Suppressor macrophage treated with lipopolysaccharide for 1 hour (primary cell): ENCODE measurements at regions not wholly inside any gene's neighbourhood (a gene's known extent, or its start where the extent isn't known, plus 50 kb on each side); places are given as distances from the start of the nearest gene placed in this dataset.
"Not testable (repeated sequence)": the region's sequence is repeated elsewhere in the genome, so short reads cannot be mapped to it uniquely, and the experiment has no call there.

Source experiments
- DNase-seq, 3 donors: peaks; one replicate each; pipeline ENCODE4 v3.0.0-alpha.2; 2020 to 2022

DNA sequence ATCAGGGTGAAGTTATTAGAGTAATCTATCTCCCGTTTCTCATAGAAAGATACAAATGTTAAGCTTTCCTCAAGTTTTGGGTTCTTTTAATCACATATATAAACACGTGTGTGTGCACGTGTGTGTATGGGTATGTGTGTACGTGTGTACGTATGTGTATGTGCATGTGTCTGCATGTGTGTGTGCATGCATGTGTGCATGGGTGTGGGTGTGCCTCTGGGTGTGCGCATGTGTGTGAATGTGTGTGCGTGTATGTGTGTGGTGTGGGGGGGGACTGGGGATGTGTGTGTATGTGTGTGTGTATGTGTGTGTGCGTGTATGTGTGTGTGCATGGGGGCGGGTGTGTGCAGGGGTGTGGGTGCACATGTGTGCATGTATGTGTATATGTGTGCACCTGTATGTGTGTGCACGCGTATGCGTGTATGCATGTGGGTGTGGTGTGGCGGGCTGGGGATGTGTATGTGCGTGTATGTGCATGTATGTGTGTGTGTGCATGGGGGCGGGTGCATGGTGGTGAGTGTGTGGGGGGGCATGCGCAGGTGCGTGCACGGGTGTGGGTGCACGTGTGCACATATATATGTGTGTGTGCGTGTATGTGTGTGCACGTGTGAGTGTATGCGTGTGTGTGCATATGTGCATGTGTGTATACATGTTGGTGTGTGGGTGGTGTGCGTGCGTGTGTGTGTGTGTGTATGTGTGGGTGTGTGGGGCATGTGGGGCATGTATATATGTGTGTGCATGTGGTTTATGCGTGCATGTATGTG, 304.0 kb downstream of the MBD2 start:
- DNase-seq = no peak

DNA sequence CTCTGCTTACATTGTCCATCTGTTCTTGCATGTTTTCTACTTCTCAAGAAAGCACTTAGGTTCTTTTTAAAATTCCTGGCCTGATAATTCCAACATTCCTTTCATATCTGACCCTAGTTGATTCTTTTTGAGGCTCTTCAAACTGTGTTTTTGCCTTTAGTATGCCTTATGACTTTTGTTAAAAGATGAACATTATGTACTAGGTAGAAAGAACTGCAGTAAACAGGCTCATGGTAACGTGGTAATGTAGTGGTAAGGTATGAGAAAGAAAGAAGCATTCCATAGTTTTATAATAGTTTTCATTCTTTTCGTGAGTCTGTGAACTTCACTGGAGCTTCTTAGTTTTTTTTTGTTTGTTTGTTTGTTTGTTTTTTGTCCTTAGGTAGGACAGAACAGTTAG, 306.4 kb downstream of the MBD2 start:
- no peak for DNase-seq

DNA sequence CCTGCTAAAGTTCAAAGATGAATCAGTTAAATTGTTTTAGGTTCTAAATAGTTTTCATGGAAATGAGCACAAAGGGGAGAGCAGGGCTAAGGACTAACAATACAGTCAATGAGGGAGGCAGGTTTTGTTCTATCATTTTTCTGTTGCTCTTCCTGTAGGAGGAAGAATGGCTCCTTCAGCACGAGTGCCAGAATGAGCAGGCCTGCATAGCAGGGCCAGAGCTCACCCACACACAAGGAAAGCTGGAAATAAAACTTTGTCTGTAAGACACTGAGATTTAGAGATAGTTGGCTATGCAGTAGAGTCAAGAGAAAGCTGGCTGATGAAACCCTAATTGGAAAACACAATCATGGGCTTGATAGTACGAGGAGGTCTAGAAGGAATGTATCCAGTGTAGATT, 313.3 kb downstream of the MBD2 start:
- no peak for DNase-seq

DNA sequence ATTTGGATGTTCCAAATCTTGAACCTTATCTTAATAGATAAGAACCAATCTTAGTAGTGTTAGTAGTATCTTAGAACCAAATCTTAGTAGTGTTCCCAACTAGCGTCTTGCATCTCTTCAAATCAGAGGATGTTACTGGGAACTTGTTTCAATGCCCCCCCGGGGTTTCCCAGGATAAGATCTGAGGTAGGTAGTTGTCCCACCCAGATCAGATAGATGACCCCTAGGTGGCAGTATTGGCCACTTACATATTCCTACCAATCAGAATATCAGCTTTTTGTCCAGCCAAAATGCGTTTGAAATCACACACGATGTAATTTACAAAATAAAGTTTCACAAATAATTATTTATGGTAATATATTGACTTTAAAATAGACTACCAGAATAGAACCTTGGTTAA, 314.8 kb downstream of the MBD2 start:
- DNase-seq = peak; percentile 46 to 60 (median 50)

DNA sequence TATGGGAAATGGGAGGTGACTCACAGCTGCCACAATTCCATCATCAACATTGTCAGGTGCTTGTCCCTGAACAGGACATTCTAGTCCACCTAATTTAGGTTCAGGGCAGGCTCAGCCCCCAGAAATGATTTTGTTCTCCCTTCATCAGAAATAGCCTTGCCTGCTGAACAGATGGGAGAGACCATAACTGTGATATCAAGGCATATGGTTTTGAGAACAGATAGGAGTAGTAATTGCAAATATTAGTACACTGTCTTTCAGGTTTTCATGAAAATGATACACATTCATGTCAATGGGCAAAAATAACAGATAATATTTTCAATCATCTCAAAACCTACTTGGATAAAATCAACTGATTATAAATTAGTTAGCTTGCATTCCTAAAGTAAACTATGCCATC, 316.5 kb downstream of the MBD2 start:
- DNase-seq = no peak

DNA sequence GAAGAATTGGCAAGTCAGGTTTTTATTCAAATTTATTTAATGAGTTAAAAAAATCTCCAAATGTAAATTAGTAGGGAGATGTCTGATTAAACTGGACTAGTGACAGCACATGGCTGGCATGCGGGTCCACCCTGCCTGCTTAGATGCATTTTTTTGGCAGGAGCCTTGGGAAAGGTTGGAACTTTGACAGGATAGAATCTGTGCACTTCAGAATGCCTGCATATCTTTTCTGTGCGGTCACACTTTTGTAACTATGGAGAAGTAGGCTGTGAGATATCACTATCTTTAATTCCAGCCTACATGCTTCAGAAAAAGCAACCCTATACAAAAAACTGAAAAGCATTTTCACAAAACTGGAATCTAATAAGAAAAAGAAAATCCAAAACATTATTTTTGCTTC, 317.8 kb downstream of the MBD2 start:
- no peak for DNase-seq

DNA sequence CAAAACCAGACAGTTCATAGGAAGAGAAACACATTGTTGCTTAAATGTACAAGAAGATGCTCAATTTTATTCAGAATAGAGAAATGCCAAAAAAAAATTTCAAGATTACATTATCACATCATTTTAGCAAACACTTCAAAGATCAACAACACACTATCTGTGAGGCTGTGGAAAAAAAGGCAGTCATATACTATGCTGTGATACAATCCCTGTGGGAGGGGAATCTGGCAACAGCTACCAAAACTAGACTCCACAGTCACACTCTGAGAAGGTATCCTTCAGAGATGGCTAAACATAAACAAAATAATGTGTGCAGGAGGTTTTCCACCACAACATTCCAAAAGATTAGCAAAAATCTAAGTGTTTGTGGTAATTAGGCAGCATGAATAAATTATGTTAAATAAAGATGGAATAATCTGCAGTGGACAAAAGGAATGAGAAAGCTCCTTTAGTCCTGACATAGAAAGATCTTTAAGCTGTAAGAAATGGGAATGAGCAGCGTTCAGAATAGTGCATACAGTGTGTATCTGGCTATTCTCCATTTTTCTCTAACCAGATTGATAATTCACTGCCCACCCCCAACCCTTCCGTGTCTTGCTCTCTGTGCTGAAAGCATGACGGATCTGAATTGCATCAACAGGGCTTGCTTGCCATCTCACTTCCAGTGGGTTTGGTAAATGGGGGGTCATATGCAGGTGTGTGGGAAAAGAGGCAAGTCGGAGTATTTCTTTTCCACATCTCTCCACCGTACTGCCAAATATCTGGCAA, 329.6 kb downstream of the MBD2 start:
- DNase-seq = no peak

DNA sequence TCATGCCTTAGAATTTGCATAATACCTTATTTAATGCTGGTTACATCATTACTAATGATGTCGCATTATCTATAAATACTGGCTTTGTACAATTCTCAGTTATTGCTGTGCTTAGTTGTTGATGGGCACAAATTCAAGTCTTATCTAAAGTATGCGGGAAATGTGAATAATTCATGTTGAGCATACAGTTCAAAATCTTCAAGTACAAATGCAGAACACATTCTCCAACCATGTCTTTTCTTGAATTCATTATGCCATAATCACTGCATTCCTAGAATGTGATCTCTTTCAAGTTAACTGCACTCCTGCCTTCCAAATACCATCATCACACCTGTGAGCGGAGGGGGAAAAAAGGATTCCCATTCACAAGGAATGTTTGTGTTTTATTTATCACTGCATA, 337.0 kb downstream of the MBD2 start:
- DNase-seq = no peak

DNA sequence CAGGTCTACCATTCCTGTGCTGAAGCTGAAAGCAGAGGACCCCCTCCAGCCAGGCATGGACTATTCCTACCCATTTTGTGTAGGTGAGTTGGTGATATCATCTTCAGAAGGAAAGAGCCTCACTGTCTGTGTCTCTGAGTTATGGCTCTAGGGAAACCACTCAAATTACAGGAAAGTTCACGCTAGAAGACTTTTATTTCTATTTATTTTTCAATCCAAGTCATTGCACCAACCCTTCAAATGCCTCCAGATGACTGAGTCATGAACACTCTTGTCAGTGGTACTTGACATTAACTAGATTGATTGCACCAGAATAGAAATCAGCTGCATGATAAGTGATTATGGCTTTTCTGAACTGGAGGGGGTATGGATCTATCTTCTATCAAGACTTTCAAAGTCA, 338.4 kb downstream of the MBD2 start:
- no peak for DNase-seq

DNA sequence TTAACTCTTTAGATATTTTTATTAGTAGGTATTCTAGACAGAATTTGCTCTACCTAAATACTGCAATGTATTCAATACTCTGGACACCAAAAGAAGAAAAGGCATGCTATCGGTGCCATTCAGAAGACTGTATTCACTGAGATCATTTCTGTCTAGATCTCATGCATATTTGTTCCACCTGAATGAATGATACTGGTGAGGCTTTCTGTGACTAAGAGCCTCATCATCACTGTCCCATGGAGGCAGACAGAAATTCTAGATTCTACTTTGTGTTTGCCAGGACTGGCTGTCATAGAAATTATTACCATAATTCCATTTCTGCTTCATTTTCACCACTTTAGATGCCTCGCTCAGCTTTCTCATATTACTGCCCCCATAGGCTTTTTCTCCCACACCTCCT, 340.7 kb downstream of the MBD2 start:
- no peak for DNase-seq

DNA sequence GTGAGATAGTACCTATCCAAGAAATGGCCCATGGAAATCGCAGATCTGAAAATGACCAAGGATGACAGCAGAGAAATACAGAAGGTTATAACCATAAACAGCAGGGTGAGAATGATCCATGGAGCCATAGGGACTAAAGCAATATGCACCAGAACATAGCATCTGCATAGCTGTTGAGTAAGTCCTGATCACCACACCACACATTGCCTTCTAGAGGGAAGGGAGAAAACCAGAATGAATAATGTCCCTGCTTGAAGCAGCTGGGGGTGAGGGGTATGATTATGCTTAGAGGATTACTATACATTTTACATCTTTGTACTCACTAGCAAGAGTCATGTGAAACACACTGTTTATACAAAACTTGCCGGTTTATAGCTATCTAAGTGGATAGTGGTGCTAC, 350.4 kb downstream of the MBD2 start:
- DNase-seq = no peak

DNA sequence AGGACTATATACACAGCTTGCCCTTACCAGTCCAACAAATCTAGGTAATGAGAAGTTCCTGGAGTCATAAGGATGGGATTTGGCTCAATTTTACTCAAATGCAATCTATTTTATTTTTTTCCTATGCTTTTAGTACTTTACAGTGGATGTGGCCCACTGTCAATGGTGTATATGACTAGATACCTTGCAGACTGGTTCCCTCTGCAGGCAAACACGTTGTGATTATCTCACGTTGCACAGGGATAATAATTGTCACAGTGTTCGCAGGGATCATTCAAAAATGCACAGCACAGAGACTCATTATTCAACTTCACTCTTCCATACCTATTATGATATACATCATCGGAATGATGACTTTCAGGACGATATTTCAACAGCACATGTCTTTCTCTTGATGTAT, 359.7 kb downstream of the MBD2 start:
- DNase-seq = no peak

DNA sequence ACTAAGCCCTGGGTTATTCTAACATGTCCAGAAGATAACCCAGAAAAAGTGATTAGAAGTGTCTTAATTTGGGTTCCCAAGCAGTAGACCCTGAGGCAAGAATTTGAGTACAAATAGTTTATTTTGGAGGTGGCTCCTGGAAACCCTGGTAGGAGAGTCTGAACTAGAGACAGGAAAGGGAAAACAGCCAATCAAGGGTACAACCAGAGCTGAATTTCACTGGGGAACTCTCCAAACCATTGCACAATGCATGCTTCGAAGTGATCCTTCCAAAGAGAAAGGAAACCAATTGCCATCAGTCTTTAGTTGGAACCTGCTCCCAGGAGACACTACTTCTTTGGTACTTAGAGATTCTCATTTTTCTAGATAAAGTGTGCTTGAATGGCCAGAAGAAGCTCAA, 361.5 kb downstream of the MBD2 start:
- DNase-seq = no peak

DNA sequence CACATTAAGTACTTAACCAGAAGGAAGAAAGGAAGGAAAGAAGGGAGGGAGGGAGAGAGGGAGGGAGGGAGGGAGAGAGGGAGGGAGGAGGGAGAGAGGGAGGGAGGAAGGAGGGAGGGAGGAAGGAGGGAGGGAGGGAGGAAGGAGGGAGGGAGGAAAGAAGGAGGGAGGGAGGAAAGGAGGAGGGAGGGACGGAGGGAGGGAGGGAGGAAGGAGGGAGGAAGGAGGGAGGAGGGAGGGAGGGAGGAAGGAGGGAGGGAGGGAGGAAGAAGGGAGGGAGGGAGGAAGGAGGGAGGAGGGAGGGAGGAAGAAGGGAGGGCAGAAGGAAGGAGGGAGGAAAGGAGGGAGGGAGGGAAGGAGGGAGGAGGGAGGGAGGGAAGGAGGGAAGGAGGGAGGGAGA, 363.3 kb downstream of the MBD2 start:
- DNase-seq = no peak

DNA sequence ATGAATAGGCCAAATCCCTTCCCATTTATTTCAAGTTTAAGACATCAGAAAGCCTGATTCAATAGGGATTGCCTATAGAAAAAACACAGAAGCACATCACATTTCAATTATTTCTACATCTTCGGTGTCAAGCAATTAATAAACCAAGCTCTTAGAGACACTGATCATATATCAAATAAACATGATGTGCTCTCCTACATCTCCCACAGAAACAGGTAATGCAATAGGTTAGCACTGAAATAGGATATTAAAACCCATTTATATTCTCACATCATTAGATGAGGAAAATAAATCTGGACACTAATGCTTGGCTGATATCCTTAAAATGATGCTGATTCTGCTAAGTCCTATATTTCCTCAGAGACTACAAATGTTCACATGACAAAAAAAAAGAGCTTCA, 364.7 kb downstream of the MBD2 start:
- no peak for DNase-seq

DNA sequence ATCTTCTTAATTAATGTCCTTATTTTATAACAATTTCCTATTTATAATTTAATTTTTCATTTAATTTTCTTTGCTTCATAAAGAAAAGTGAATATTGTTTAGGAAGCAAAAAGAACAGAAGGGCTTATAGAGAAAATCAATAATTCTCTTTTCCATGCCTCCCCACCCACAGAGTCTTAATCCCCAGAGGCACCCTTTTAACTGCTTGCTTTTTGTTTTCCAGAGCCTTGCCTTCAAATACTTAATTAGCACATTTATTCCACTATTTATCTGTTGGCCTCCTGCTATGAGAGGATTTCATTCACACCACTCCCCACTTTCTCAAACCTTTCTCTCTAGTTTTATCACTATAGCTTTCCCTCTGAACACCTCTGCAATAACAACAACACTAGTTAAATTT, 373.6 kb downstream of the MBD2 start:
- no peak for DNase-seq

DNA sequence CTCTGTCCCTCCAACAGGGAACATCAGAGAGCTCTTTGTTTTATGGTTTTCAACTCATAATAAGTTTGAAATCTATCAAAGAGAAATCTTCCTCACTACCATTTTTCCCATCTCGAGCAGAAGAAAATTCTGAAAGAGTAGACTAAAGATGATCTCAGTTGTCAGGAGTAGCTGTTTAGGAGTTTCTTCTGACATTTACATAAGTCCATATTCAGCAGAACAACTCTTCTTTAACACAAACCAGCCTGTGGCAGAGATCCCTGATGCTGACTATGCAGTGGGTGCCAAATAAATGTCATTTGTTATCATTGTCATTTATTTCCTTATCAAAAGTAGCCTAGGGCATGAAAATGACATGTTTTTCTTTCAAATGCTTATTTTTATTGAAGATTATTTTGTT, 380.7 kb downstream of the MBD2 start:
- no peak for DNase-seq

DNA sequence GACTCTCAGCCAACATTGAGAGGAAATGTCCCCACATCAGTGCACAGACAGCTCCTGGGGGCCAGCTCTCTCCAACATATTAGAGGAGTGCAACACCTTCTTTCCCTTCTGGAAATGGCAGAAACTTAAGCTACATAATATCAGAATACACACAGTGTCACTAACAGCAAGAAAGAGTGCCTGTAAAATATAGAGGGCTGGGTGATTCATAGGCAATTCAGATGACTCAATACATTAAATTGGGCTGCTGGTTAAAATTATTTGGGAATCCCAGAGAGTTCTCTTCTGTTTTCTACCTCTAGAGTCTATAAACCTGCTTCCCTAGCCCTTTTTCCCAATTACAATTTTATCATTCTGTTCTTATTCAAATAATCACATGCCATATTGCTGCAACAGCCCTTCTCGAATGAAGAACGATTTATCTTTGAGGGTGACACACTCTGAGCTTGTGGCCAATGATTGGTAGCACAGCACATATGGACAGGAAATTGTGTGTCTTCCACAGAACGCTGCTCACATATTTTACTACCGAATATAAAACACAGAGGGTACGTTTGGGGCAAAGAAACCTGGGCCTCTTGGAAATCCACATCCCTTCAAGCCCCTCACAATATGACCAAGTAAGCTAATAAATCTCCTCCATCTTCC, 381.2 kb downstream of the MBD2 start:
- DNase-seq = no peak

DNA sequence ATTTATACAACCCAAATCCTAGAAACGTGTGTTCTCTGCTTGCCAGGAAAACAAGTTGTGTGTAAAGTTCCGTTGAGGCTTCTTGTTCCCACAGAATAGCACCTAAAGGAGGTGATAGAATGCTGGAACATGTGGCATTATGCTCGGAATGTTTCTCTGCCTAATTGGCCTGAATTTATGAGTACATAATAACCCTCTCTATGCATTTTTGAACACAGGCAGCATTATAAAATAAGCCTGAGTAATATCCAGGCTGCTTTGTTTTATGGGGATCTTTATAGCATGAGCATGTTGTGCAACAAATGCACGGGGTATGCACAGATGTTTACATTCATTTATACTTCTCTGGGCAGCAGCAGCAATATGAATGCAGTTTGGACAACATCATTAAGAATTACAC, 385.7 kb downstream of the MBD2 start:
- DNase-seq = no peak

DNA sequence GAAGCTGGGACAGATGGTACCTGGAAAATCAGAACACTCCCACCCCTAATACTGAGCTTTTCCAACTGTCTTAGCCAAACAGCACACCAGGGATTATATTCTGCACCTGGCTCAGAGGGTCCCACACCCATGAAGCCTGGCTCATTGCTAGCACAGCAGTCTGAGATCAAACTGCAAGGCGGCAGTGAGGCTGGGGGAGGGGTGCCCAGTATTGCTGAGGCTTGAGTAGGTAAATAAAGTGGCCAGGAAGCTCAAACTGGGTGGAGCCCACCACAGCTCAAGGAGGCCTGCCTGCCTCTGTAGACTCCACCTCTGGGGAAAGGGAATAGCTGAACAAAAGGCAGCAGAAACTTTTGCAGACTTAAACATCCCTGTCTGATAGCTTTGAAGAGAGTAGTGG, 403.3 kb downstream of the MBD2 start:
- not testable (repeated sequence) for DNase-seq

DNA sequence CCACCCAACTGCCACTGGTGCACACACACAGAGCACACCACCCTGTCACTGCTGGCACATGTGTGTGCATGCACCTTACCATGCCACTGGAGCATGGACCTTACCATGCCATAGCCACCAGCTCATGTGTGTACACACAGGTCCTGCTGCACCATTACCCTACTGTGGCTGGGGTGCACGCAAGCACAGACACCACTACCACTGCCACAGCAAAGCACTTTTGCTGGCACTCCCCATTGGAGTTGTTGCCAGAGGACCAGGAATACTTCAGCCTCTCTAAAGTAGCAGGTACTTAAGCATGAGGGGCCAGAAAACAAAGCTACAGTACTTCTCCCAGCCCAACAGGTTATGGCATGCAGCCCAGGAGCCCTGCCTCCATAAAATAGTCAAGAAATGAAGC, 404.8 kb downstream of the MBD2 start:
- no peak for DNase-seq

DNA sequence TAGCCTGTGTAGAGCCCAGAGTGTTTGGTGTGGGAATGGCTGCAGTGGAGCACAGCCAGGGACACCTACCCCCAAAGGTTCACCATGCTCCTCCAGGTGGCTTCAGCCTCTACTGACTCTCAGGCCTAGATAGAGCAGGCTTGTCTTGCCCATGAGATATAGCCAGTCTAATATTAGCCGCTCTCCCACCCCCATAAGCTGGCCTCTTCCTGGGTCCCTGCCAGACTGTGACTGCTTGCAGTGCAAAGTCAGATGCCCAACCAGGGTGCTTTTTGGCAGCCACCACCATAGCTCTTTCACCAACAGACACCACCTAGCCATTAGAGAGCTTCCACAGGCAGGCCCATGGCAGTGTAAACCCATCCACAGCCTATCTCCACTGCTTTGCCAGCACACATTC, 405.3 kb downstream of the MBD2 start:
- DNase-seq = no peak

DNA sequence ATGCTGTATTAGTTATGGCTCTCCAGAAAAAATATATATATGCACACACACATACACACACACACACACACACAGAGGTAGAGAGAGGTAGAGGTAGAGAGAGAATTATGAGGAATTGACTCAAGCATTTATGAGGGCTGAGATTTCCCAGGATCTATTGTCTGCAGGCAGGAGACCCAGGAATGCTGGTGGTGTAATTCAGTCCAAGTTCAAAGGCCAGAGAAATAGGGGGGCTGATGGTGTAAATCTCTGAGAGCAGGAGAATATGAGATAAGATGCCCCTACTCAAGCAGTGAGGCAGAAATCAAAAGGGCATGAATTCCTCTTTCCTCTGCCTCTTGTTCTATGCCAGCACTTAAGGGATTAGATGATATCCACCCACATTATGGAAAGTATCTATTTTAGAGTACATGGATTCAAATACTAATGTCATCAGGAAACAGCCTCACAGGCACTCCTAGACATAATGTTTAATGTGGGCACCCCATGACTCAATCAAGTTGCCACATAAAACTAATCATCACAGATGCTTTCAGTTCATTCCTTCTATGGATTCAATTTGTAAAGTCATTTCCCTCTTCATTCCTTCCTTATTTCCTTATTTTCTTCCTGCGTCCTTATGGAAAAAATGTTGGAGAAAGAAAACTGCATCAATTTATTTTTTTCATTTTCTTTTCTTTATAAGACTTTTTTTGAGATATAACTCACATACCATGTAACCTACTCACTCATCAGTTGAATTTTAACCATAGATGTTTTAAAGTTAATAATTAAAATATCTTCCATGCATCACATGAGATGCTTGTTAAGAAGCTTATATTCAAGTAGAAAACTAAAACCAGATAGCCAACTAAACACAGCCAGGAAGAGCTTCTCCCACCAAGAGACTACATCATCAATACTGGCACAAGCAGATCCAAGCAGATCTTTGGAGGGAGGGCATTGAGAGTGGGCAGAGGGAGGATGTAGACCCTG, 406.2 kb downstream of the MBD2 start:
- no peak for DNase-seq
